ENCODE measurements at regions not wholly inside any gene's neighbourhood (a gene's known extent, or its start where the extent isn't known, plus 50 kb on each side); places are given as distances from the start of the nearest gene placed in this dataset.

DNA sequence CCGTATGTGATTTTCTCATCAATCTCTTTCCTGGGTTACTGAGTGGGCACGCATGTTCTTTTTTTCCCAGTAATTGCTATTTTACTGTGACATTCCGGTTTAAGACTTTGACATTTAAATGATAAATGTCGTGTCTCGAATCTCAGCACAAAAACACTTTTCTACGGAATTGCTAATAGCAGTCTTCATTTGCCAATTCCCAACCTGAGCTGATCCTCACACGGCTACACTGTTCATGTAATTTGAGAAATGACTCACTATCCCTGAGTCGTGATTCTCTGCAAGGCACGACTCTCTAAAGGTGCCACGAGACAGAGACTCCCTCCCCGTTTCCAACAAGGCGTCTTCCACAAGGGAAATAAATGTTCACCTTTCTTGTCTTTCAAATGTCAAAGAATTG lies 88.7 kb upstream of the USP29 start:
- no peak for TF ChIP-seq EP300 (IDR thresholded peaks at IDR 0.05; ENCODE audit: low read depth)
- TF ChIP-seq CTCF (IDR thresholded peaks at IDR 0.05): no peak
- TF ChIP-seq POLR2A (IDR thresholded peaks at IDR 0.05): no peak

Data from transverse colon (tissue), 3 donors.